A549 (cell line): ENCODE measurements at regions not wholly inside any gene's neighbourhood (a gene's known extent, or its start where the extent isn't known, plus 50 kb on each side); places are given as distances from the start of the nearest gene placed in this dataset.

Experiments used
- ATAC-seq, 2 experiments: fragments of 200-7000 bp in 1 of 2; fragments of >200 bp in 1 of 2; cut with Nextera tagmentation in 1 of 2; cut with Tn5 transposase in 1 of 2; 3 replicates each; pipeline versions ENCODE4 v1.8.0 to v1.9.1; 2018 to 2020; ENCODE audit warnings: mild to moderate bottlenecking in 1 of 2, moderate library complexity in 1 of 2
- CTCF ChIA-PET: fragments of 300-600 bp; sonication (Branson Sonifier 250); formaldehyde crosslinking; extraction: SDS; loops from one replicate; lab custom pipeline; 2021; ENCODE audit warnings: antibody characterized with exemption, inconsistent platforms; lab: Yijun Ruan, JAX
- POLR2A ChIA-PET: fragments of 350-600 bp; formaldehyde crosslinking; extraction: SDS; loops from one replicate; lab custom pipeline; 2021; ENCODE audit warnings: antibody characterized with exemption, inconsistent platforms; lab: Yijun Ruan, JAX
- DNase-seq, 2 experiments: peaks; one replicate each; pipeline versions ENCODE4 v3.0.0 to v3.0.0-alpha.2; 2011 to 2016; ENCODE audit warnings: low read depth in 1 of 2, low spot score in 1 of 2
- FAIRE-seq: peaks from 2 replicates; lab custom pipeline; 2011; peaks lifted over from hg19 to GRCh38; lab: Jason Lieb, UNC
- H3K27ac ChIP-seq, 2 experiments: fragments of >200 bp; sonication (Bioruptor Twin); formaldehyde crosslinking; 3 replicates each; pipeline ENCODE4 v1.5.1; 2016 to 2017
- H3K4me1 ChIP-seq: fragments of >200 bp; sonication (Bioruptor Twin); formaldehyde crosslinking; 3 replicates; pipeline ENCODE4 v1.6.1; 2016
- H3K4me2 ChIP-seq: fragments of >200 bp; sonication (Bioruptor Twin); formaldehyde crosslinking; 3 replicates; pipeline ENCODE4 v1.6.1; 2016
- H3K4me3 ChIP-seq: fragments of >200 bp; sonication (Bioruptor Twin); formaldehyde crosslinking; 3 replicates; pipeline ENCODE4 v1.5.1; 2016
- H3K9me3 ChIP-seq: fragments of >200 bp; sonication (Bioruptor Twin); formaldehyde crosslinking; 3 replicates; pipeline ENCODE4 v1.6.1; 2016
- ATOH8 ChIP-seq: fragments of 250-450 bp; sonication (Bioruptor Pico); IDR thresholded peaks from 2 replicates; pipeline ENCODE4 v1.5.0; 2020; ENCODE audit warnings: low read depth, mild to moderate bottlenecking, moderate library complexity
- BHLHE40 ChIP-seq: IDR thresholded peaks from 2 replicates; pipeline ENCODE4 v1.6.1; 2012; ENCODE audit warnings: low read depth, low read length, inconsistent platforms
- CBX8 ChIP-seq: fragments of 200-600 bp; sonication (generic); IDR thresholded peaks from 2 replicates; pipeline ENCODE4 v1.6.1; 2016
- CEBPB ChIP-seq, 2 experiments: fragments of >200 bp in 1 of 2; sonication (Bioruptor Twin) in 1 of 2; formaldehyde crosslinking in 1 of 2; IDR thresholded peaks; 2 replicates each; pipeline ENCODE4 v1.6.1; 2012 to 2016
- CTCF ChIP-seq: fragments of >200 bp; sonication (Bioruptor Twin); formaldehyde crosslinking; IDR thresholded peaks from 3 replicates; pipeline ENCODE4 v1.5.1; 2016
- E2F6 ChIP-seq: IDR thresholded peaks from 2 replicates; pipeline ENCODE4 v1.6.1; 2012; ENCODE audit warnings: low read depth, borderline replicate concordance
- EHF ChIP-seq: fragments of 250-450 bp; sonication (Bioruptor Pico); IDR thresholded peaks from 2 replicates; pipeline ENCODE4 v1.5.0; 2020; ENCODE audit warnings: mild to moderate bottlenecking
- EHMT2 ChIP-seq: fragments of 200-600 bp; sonication (generic); IDR thresholded peaks from 2 replicates; pipeline ENCODE4 v1.6.1; 2016; ENCODE audit warnings: antibody characterized with exemption, low read depth, mild to moderate bottlenecking, moderate library complexity
- EP300 ChIP-seq, 2 experiments: fragments of >200 bp; sonication (Bioruptor Twin); formaldehyde crosslinking; IDR thresholded peaks; 2 replicates in 1 of 2; 3 replicates in 1 of 2; pipeline ENCODE4 v1.6.1; 2016 to 2017
- ESRRA ChIP-seq: fragments of 150-350 bp; IDR thresholded peaks from 2 replicates; pipeline ENCODE4 v1.6.1; 2014; ENCODE audit warnings: mild to moderate bottlenecking, low read length, borderline replicate concordance
- FOSB ChIP-seq: fragments of 250-450 bp; sonication (Bioruptor Pico); IDR thresholded peaks from 2 replicates; pipeline ENCODE4 v1.5.0; 2020; ENCODE audit warnings: mild to moderate bottlenecking, moderate library complexity
- FOSL2 ChIP-seq, 2 experiments: fragments of 450-650 bp in 1 of 2; fragments of >200 bp in 1 of 2; sonication (Bioruptor Twin) in 1 of 2; formaldehyde crosslinking; IDR thresholded peaks; 2 replicates each; pipeline versions ENCODE4 v1.5.0 to v1.6.1; 2016 to 2020; ENCODE audit warnings: mild to moderate bottlenecking in 1 of 2, moderate library complexity in 1 of 2
- HDAC2 ChIP-seq: fragments of 200-600 bp; sonication (generic); IDR thresholded peaks from 2 replicates; pipeline ENCODE4 v1.6.1; 2016
- HMGXB4 ChIP-seq: fragments of 250-450 bp; sonication (Bioruptor Pico); IDR thresholded peaks from 2 replicates; pipeline ENCODE4 v1.5.0; 2021; ENCODE audit warnings: mild to moderate bottlenecking, moderate library complexity, borderline replicate concordance
- HOXA7 ChIP-seq: fragments of 250-450 bp; sonication (Bioruptor Pico); IDR thresholded peaks from 2 replicates; pipeline ENCODE4 v1.5.0; 2020; ENCODE audit warnings: mild to moderate bottlenecking, moderate library complexity
- HOXB13 ChIP-seq: fragments of 250-450 bp; sonication (Bioruptor Pico); IDR thresholded peaks from 2 replicates; pipeline ENCODE4 v1.5.0; 2020; ENCODE audit warnings: low read depth, mild to moderate bottlenecking, moderate library complexity
- JUN ChIP-seq, 2 experiments: fragments of >200 bp; sonication (Bioruptor Twin); formaldehyde crosslinking; IDR thresholded peaks; 2 replicates in 1 of 2; 3 replicates in 1 of 2; pipeline ENCODE4 v1.6.1; 2016 to 2017
- KDM5A ChIP-seq: fragments of 200-600 bp; sonication (generic); IDR thresholded peaks from 2 replicates; pipeline ENCODE4 v1.6.1; 2016; ENCODE audit warnings: antibody characterized with exemption, mild to moderate bottlenecking
- MAZ ChIP-seq: fragments of 150-350 bp; IDR thresholded peaks from 2 replicates; pipeline ENCODE4 v1.6.1; 2014; ENCODE audit warnings: antibody characterized with exemption, low read depth, low read length, borderline replicate concordance
- NR3C1 ChIP-seq: fragments of >200 bp; sonication (Bioruptor Twin); formaldehyde crosslinking; IDR thresholded peaks from 3 replicates; pipeline ENCODE4 v1.6.1; 2017
- PHF8 ChIP-seq: fragments of 200-600 bp; sonication (generic); IDR thresholded peaks from 2 replicates; pipeline ENCODE4 v1.6.1; 2016; ENCODE audit warnings: low read depth, mild to moderate bottlenecking, antibody characterized with exemption, moderate library complexity, borderline replicate concordance
- POLR2A ChIP-seq: IDR thresholded peaks from 2 replicates; pipeline ENCODE4 v1.6.1; 2012; ENCODE audit warnings: mild to moderate bottlenecking, low read length
- TP53 ChIP-seq: fragments of 250-450 bp; sonication (Bioruptor Pico); IDR thresholded peaks from 2 replicates; pipeline ENCODE4 v1.5.0; 2021; ENCODE audit warnings: mild to moderate bottlenecking, moderate library complexity
- ZNF302 ChIP-seq: fragments of 250-450 bp; sonication (Bioruptor Pico); IDR thresholded peaks from 2 replicates; pipeline ENCODE4 v1.9.0; 2021; ENCODE audit warnings: inconsistent platforms, mild to moderate bottlenecking, moderate library complexity
- ZSCAN20 ChIP-seq: fragments of 250-450 bp; sonication (Bioruptor Pico); IDR thresholded peaks from 2 replicates; pipeline ENCODE4 v1.8.0; 2022; ENCODE audit warnings: mild to moderate bottlenecking, moderate library complexity
- WGBS: methylation state at CpG from one replicate; pipeline ENCODE4 v1.1.6; 2017; ENCODE audit errors: missing lambda C conversion rate; 5-methylcytosine and 5-hydroxymethylcytosine counted together

- POLR2A ChIA-PET = no interaction called here
- WGBS = 5% methylated on average over 1 of the region's 1 CpG
Measured at GRCh38 chr7:15870347-15870746, 183.9 kb upstream of the MEOX2 start.

GRCh38 chr7:15867441-15867840, 181.0 kb upstream of the MEOX2 start:
- POLR2A ChIA-PET = no interaction called here
- no peak overlapping the region for H3K4me3 ChIP-seq
- TF ChIP-seq HOXB13 (CRISPR knock-in tag) = no peak
- no peak for TF ChIP-seq HOXA7
- TF ChIP-seq ESRRA = no peak
- TF ChIP-seq ATOH8 (CRISPR knock-in tag) = no peak
- TF ChIP-seq EP300 (IDR thresholded peaks at IDR 0.05) = no peak
- no peak for TF ChIP-seq E2F6
- no peak for TF ChIP-seq HDAC2
- no peak for TF ChIP-seq HMGXB4 (CRISPR knock-in tag)
- no peak for TF ChIP-seq POLR2A
- no peak for TF ChIP-seq CBX8
- TF ChIP-seq, all 56 proteins: peak for 0
- Histone ChIP-seq H3K9me3 (no peaks in the 10 kb centered on the region), H3K4me1 (no peaks in the 10 kb centered on the region), H3K27ac (no peak overlapping the region), H3K4me2 (no peak overlapping the region)
- no peak for FAIRE-seq
- DNase-seq = no peak
- CTCF ChIA-PET = no interaction called here
- WGBS = 91% methylated on average over 1 of the region's 1 CpG
- ATAC-seq = no peak

More at GRCh38 chr7:15870347-15870746, 183.9 kb upstream of the MEOX2 start:
- CTCF ChIA-PET = no interaction called here
- no peak overlapping the region for H3K4me3 ChIP-seq
- no peak for FAIRE-seq
- no peak overlapping the region for H3K4me2 ChIP-seq
- no peaks in the 10 kb centered on the region for H3K9me3 ChIP-seq
- no peaks in the 10 kb centered on the region for H3K4me1 ChIP-seq
- ATAC-seq = no peak
- TF ChIP-seq CBX8 = no peak
- no peak for TF ChIP-seq FOSB (CRISPR knock-in tag)
- TF ChIP-seq HOXB13 (CRISPR knock-in tag) = no peak
- no peak for TF ChIP-seq CEBPB (IDR thresholded peaks at IDR 0.05)
- TF ChIP-seq KDM5A = no peak
- no peak for TF ChIP-seq NR3C1
- no peak for TF ChIP-seq CTCF
- TF ChIP-seq ZSCAN20 (CRISPR knock-in tag) = no peak
- TF ChIP-seq PHF8 = no peak
- TF ChIP-seq JUN (IDR thresholded peaks at IDR 0.05) = no peak
- no peak for TF ChIP-seq MAZ
- no peak for TF ChIP-seq FOSL2 (IDR thresholded peaks at IDR 0.05)
- TF ChIP-seq FOSL2 (CRISPR knock-in tag; IDR thresholded peaks at IDR 0.05) = no peak
- no peak for TF ChIP-seq ZNF302 (CRISPR knock-in tag)
- no peak for TF ChIP-seq TP53 (CRISPR knock-in tag)
- TF ChIP-seq EHMT2 = no peak
- TF ChIP-seq EHF = no peak
- no peak for TF ChIP-seq BHLHE40
- no peak for TF ChIP-seq POLR2A
- TF ChIP-seq, all 56 proteins: peak for 0
- no peak overlapping the region for H3K27ac ChIP-seq
- DNase-seq = no peak
